H1 (cell line): ENCODE measurements at regions not wholly inside any gene's neighbourhood (a gene's known extent, or its start where the extent isn't known, plus 50 kb on each side); places are given as distances from the start of the nearest gene placed in this dataset.

Experiments used
- CTCF ChIA-PET: fragments of 300-600 bp; sonication (Branson Sonifier 250); formaldehyde crosslinking; loops from one replicate; lab custom pipeline; 2021; ENCODE audit not compliant: partially characterized antibody; lab: Charles Lee
- POLR2A ChIA-PET: fragments of 300-600 bp; sonication (Branson Sonifier 250); formaldehyde crosslinking; loops from one replicate; lab custom pipeline; 2021; ENCODE audit warnings: inconsistent platforms; ENCODE audit not compliant: partially characterized antibody; lab: Charles Lee
- DNase-seq, 2 experiments: peaks; one replicate each; pipeline versions ENCODE4 v3.0.0 to v3.0.0-alpha.2; 2010 to 2022; ENCODE audit warnings: low spot score in 2 of 2, low read depth in 1 of 2, mixed read lengths in 1 of 2
- FAIRE-seq: peaks from 2 replicates; lab custom pipeline; 2011; peaks lifted over from hg19 to GRCh38; lab: Jason Lieb, UNC
- H2AFZ ChIP-seq: 2 replicates; pipeline ENCODE4 v1.8.1; 2012; ENCODE audit warnings: low read length, inconsistent platforms
- H2AK5ac ChIP-seq: 2 replicates; pipeline ENCODE4 v1.6.1; 2013; ENCODE audit warnings: low read depth, low read length
- H2BK120ac ChIP-seq: replicated peaks from 2 replicates; pipeline ENCODE3; 2013; ENCODE audit warnings: low read depth, low read length, inconsistent platforms
- H2BK12ac ChIP-seq: 2 replicates; pipeline ENCODE4 v1.6.1; 2013; ENCODE audit warnings: low read depth, low read length
- H2BK15ac ChIP-seq: 2 replicates; pipeline ENCODE4 v1.6.1; 2013; ENCODE audit warnings: low read length
- H2BK20ac ChIP-seq: 2 replicates; pipeline ENCODE4 v1.6.1; 2013; ENCODE audit warnings: low read length
- H2BK5ac ChIP-seq: 2 replicates; pipeline ENCODE4 v1.6.1; 2013; ENCODE audit warnings: low read depth, low read length
- H3K14ac ChIP-seq: 2 replicates; pipeline ENCODE4 v1.6.1; 2013; ENCODE audit warnings: inconsistent platforms; ENCODE audit not compliant: insufficient read length
- H3K18ac ChIP-seq: 2 replicates; pipeline ENCODE4 v1.6.1; 2013; ENCODE audit warnings: low read length; ENCODE audit errors: extremely low read depth
- H3K23ac ChIP-seq: 2 replicates; pipeline ENCODE4 v1.6.1; 2013; ENCODE audit warnings: inconsistent platforms; ENCODE audit not compliant: insufficient read length
- H3K23me2 ChIP-seq: 2 replicates; pipeline ENCODE4 v1.6.1; 2013; ENCODE audit warnings: low read depth, low read length
- H3K27ac ChIP-seq: 2 replicates; pipeline ENCODE4 v1.6.1; 2011; ENCODE audit warnings: low read depth, low read length, inconsistent platforms
- H3K27me3 ChIP-seq, 4 experiments: replicated peaks in 1 of 4; 1 replicate in 1 of 4; 2 replicates in 3 of 4; pipeline versions ENCODE4 v1.6.1 to v1.8.1; 2011 to 2013; ENCODE audit warnings: low read length in 3 of 4, mild to moderate bottlenecking in 3 of 4, inconsistent platforms in 2 of 4, mixed read lengths in 2 of 4, moderate library complexity in 1 of 4; ENCODE audit not compliant: control insufficient read depth in 3 of 4, insufficient read depth in 3 of 4; ENCODE audit errors: extremely low read depth in 1 of 4
- H3K36me3 ChIP-seq, 4 experiments: 2 replicates each; pipeline versions ENCODE4 v1.6.1 to v1.8.1; 2011 to 2013; ENCODE audit warnings: mild to moderate bottlenecking in 4 of 4, low read length in 3 of 4, moderate library complexity in 2 of 4, control low read depth in 1 of 4, inconsistent platforms in 1 of 4; ENCODE audit not compliant: insufficient read depth in 4 of 4, control insufficient read depth in 2 of 4
- H3K4ac ChIP-seq: replicated peaks from 2 replicates; pipeline ENCODE3; 2013; ENCODE audit warnings: low read length, low read depth, mixed read lengths, inconsistent platforms; ENCODE audit not compliant: insufficient read length
- H3K4me1 ChIP-seq, 4 experiments: replicated peaks in 1 of 4; 1 replicate in 1 of 4; 2 replicates in 3 of 4; pipeline versions ENCODE4 v1.6.1 to v1.8.1; 2011 to 2013; ENCODE audit warnings: low read length in 3 of 4, inconsistent platforms in 2 of 4, mixed read lengths in 1 of 4; ENCODE audit not compliant: insufficient read depth in 4 of 4, control insufficient read depth in 3 of 4
- H3K4me2 ChIP-seq, 2 experiments: 2 replicates each; pipeline versions ENCODE4 v1.6.1 to v1.8.1; 2011 to 2013; ENCODE audit warnings: low read depth in 2 of 2, low read length in 2 of 2, control low read depth in 1 of 2, inconsistent platforms in 1 of 2, mild to moderate bottlenecking in 1 of 2; ENCODE audit not compliant: insufficient read depth in 1 of 2
- H3K4me3 ChIP-seq, 4 experiments: fragments of 200-600, 300-600 bp in 1 of 4; sonication (generic), shearing (Covaris generic), sonication (Bioruptor Twin) in 1 of 4; 2 replicates each; pipeline versions ENCODE4 v1.5.1 to v1.8.1; 2011 to 2016; ENCODE audit warnings: low read length in 4 of 4, low read depth in 3 of 4, control low read depth in 2 of 4, inconsistent platforms in 2 of 4, mild to moderate bottlenecking in 2 of 4, mixed read lengths in 1 of 4, moderate library complexity in 1 of 4; ENCODE audit not compliant: insufficient read depth in 2 of 4; ENCODE audit errors: extremely low read depth in 1 of 4
- H3K56ac ChIP-seq: replicated peaks from 2 replicates; pipeline ENCODE3; 2013; ENCODE audit warnings: low read depth, mild to moderate bottlenecking, mixed read lengths, low read length, inconsistent platforms; ENCODE audit not compliant: insufficient read length
- H3K79me1 ChIP-seq: 2 replicates; pipeline ENCODE4 v1.6.1; 2013; ENCODE audit warnings: low read depth, low read length, control low read depth
- H3K79me2 ChIP-seq, 2 experiments: 2 replicates each; pipeline versions ENCODE4 v1.6.1 to v1.8.1; 2012 to 2013; ENCODE audit warnings: low read length in 2 of 2, mild to moderate bottlenecking in 2 of 2, inconsistent platforms in 1 of 2; ENCODE audit not compliant: insufficient read depth in 2 of 2, control insufficient read depth in 1 of 2
- H3K9ac ChIP-seq, 4 experiments: replicated peaks in 1 of 4; 1 replicate in 1 of 4; 2 replicates in 3 of 4; pipeline versions ENCODE4 v1.6.1 to v1.8.1; 2011 to 2013; ENCODE audit warnings: low read depth in 3 of 4, low read length in 3 of 4, control low read depth in 2 of 4, mild to moderate bottlenecking in 2 of 4, moderate library complexity in 2 of 4, inconsistent platforms in 1 of 4; ENCODE audit errors: extremely low read depth in 1 of 4
- H3K9me3 ChIP-seq, 2 experiments: 2 replicates each; pipeline versions ENCODE4 v1.6.1 to v1.8.1; 2012 to 2013; ENCODE audit warnings: mild to moderate bottlenecking in 2 of 2, moderate library complexity in 2 of 2, control low read depth in 1 of 2, inconsistent platforms in 1 of 2, low read depth in 1 of 2, low read length in 1 of 2, mixed read lengths in 1 of 2; ENCODE audit not compliant: insufficient read depth in 2 of 2
- H4K20me1 ChIP-seq, 2 experiments: replicated peaks in 1 of 2; 2 replicates each; pipeline versions ENCODE3 to v1.8.1; 2011 to 2013; ENCODE audit warnings: inconsistent platforms in 2 of 2, low read length in 2 of 2, mild to moderate bottlenecking in 1 of 2; ENCODE audit not compliant: insufficient read depth in 2 of 2, control insufficient read depth in 1 of 2
- H4K5ac ChIP-seq: 2 replicates; pipeline ENCODE4 v1.6.1; 2013; ENCODE audit warnings: low read length, low read depth, mixed read lengths, inconsistent platforms; ENCODE audit not compliant: insufficient read length
- H4K8ac ChIP-seq: 2 replicates; pipeline ENCODE4 v1.8.0; 2013; ENCODE audit warnings: mild to moderate bottlenecking, moderate library complexity, low read length, inconsistent platforms; ENCODE audit not compliant: insufficient read depth; ENCODE audit errors: extremely low read depth
- H4K91ac ChIP-seq: replicated peaks from 2 replicates; pipeline ENCODE3; 2013; ENCODE audit warnings: low read length, mixed read lengths, inconsistent platforms; ENCODE audit not compliant: insufficient read length
- JUND ChIP-seq: IDR thresholded peaks from 2 replicates; pipeline ENCODE4 v1.6.1; 2011; ENCODE audit warnings: mild to moderate bottlenecking, improper control_type of control experiment, low read length
- WGBS, 2 experiments: shearing (Covaris generic) in 1 of 2; methylation state at CpG; one replicate each; pipeline versions ENCODE4 v1.1.6 to v1.1.7; 2013 to 2015; ENCODE audit warnings: low lambda C conversion rate in 2 of 2, mixed read lengths in 2 of 2, inconsistent platforms in 1 of 2, low coverage in 1 of 2, missing lambda C conversion rate in 1 of 2; ENCODE audit not compliant: insufficient replicate concordance in 2 of 2, insufficient coverage in 1 of 2, insufficient read length in 1 of 2; ENCODE audit errors: extremely low coverage in 1 of 2, missing lambda C conversion rate in 1 of 2; 5-methylcytosine and 5-hydroxymethylcytosine counted together

DNA sequence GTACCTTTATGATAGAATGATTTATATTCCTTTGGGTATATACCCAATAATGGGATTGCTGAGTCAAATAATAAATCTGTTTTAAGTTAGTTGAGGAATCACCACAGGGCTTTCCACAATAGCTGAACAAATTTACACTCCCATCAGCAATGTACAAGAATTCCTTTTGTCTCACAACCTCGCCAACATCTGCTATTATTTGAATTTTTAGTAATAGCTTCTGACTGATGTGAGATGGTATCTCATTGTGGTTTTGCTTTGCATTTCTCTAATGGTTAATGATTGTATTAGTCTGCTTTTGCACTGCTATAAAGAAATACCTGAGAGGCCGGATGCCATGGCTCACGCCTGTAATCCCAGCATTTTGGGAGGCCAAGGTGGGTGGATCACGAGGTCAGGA, 1387.6 kb upstream of the ACVR2A start:
- H3K23me2 ChIP-seq, result no peaks in the 10 kb centered on the region
- H4K20me1 ChIP-seq, result no peaks in the 10 kb centered on the region
- no peak overlapping the region for H3K18ac ChIP-seq
- ChIA-PET POLR2A (no interaction called here), CTCF (no interaction called here)
- no peak overlapping the region for H4K8ac ChIP-seq
- no peak overlapping the region for H2AK5ac ChIP-seq
- H3K4me3 ChIP-seq, result no peak overlapping the region
- H3K9ac ChIP-seq, result no peak overlapping the region
- no peak overlapping the region for H2BK12ac ChIP-seq
- no peaks in the 10 kb centered on the region for H3K79me2 ChIP-seq
- no peaks in the 10 kb centered on the region for H3K4me1 ChIP-seq
- H4K91ac ChIP-seq, result no peak overlapping the region
- H3K14ac ChIP-seq, result no peak overlapping the region
- H2BK120ac ChIP-seq, result no peak overlapping the region
- no peak overlapping the region for H3K4me2 ChIP-seq
- FAIRE-seq (no peak), DNase-seq (no peak)
- no peak overlapping the region for H2AFZ ChIP-seq
- H3K56ac ChIP-seq, result no peak overlapping the region
- no peaks in the 10 kb centered on the region for H3K27me3 ChIP-seq
- H3K4ac ChIP-seq, result no peak overlapping the region
- H2BK15ac ChIP-seq, result no peak overlapping the region
- no peak overlapping the region for H3K23ac ChIP-seq
- no peak overlapping the region for H4K5ac ChIP-seq
- H3K79me1 ChIP-seq, result no peaks in the 10 kb centered on the region
- H2BK20ac ChIP-seq, result no peak overlapping the region
- 94% methylated on average over 4 of the region's 4 CpGs; no CpG with 5 or more reads in 1 of the 2 experiments for WGBS, 2 experiments
- TF ChIP-seq JUND, result no peak
- H3K27ac ChIP-seq, result no peak overlapping the region
- H3K36me3 ChIP-seq, result no peaks in the 10 kb centered on the region; a peak in 1 of 8 replicates
- H2BK5ac ChIP-seq, result no peak overlapping the region
- H3K9me3 ChIP-seq, result peaks cover 15% of the 10 kb centered on the region in 2 experiments
